Activated naive CD8-positive, alpha-beta T cell (primary cell): ENCODE measurements at regions not wholly inside any gene's neighbourhood (a gene's known extent, or its start where the extent isn't known, plus 50 kb on each side); places are given as distances from the start of the nearest gene placed in this dataset.

Experiments used
- H3K27ac Mint-ChIP-seq: one replicate; pipeline ENCODE4 v1.8.0; 2021; ENCODE audit warnings: mixed read lengths
- H3K27me3 Mint-ChIP-seq: one replicate; pipeline ENCODE4 v1.8.0; 2021; ENCODE audit warnings: mixed read lengths
- H3K36me3 Mint-ChIP-seq: one replicate; pipeline ENCODE4 v1.8.0; 2021; ENCODE audit warnings: mixed read lengths
- H3K4me1 Mint-ChIP-seq: one replicate; pipeline ENCODE4 v1.8.0; 2021; ENCODE audit warnings: low read depth, mixed read lengths
- H3K4me3 Mint-ChIP-seq: one replicate; pipeline ENCODE4 v1.8.0; 2021; ENCODE audit warnings: mild to moderate bottlenecking, mixed read lengths
- H3K9me3 Mint-ChIP-seq: one replicate; pipeline ENCODE4 v1.8.0; 2021; ENCODE audit warnings: low read depth, mixed read lengths

DNA sequence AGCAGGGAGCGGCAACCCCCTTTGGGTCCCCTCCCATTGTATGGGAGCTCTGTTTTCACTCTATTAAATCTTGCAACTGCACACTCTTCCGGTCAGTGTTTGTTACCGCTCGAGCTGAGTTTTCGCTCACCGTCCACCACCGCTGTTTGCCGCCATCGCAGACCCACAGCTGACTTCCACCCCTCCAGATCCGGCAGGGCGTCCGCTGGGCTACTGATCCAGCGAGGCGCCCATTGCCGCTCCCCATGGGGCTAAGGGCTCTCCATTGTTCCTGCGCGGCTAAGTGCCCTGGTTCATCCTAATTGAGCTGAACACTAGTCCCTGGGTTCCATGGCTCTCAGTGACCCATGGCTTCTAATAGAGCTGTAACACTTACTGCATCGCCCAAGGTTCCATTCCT, 115.6 kb upstream of the AUTS2 start:
- no peaks in the 10 kb centered on the region for H3K36me3 Mint-ChIP-seq
- no peaks in the 10 kb centered on the region for H3K4me1 Mint-ChIP-seq
- no peak overlapping the region for H3K27ac Mint-ChIP-seq
- no peaks in the 10 kb centered on the region for H3K9me3 Mint-ChIP-seq
- H3K27me3 Mint-ChIP-seq, result no peaks in the 10 kb centered on the region
- H3K4me3 Mint-ChIP-seq, result no peak overlapping the region

DNA sequence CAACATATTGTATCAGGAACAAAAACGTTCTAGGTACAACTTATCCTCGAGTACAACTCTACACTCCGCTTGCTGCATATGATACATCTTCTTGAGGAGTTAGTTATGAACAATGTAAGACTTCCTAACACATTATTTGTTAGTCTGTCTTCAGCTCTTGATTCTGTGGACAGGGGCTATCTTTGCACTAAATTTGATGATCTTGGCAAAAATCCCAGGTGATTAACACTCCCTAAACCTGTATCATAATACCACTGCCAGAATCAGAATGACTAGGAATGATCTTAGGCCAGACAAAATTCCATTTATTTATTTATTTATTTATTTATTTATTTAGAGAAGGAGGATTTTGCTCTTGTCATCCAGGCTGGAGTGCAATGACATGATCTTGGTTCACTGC, 108.7 kb upstream of the AUTS2 start:
- Mint-ChIP-seq H3K9me3 (no peaks in the 10 kb centered on the region), H3K27me3 (no peaks in the 10 kb centered on the region), H3K4me3 (no peak overlapping the region), H3K4me1 (peaks cover 2% of the 10 kb centered on the region), H3K27ac (no peak overlapping the region), H3K36me3 (no peaks in the 10 kb centered on the region)

DNA sequence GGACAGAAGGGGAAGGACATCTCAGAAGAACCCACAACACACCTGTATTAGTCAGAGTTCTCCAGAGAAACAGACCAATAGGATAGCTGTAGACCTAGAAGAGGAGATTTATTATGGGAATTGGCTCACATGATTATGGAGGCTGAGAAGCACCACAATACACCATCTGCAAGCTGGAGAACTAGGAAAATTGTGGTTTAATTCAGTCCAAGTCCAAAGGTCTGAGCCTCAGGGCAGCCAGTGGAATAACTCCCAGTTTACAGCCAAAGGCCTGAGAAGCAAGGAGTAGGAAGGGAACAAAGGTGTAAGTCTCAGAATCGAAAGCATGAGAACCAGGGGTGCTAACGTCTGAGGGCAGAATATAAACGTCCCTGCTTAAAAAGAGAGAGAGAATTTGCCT, 99.6 kb upstream of the AUTS2 start:
- no peak overlapping the region for H3K27ac Mint-ChIP-seq
- no peaks in the 10 kb centered on the region for H3K9me3 Mint-ChIP-seq
- no peaks in the 10 kb centered on the region for H3K27me3 Mint-ChIP-seq
- no peak overlapping the region for H3K4me3 Mint-ChIP-seq
- peaks cover 2% of the 10 kb centered on the region for H3K4me1 Mint-ChIP-seq
- H3K36me3 Mint-ChIP-seq, result no peaks in the 10 kb centered on the region

DNA sequence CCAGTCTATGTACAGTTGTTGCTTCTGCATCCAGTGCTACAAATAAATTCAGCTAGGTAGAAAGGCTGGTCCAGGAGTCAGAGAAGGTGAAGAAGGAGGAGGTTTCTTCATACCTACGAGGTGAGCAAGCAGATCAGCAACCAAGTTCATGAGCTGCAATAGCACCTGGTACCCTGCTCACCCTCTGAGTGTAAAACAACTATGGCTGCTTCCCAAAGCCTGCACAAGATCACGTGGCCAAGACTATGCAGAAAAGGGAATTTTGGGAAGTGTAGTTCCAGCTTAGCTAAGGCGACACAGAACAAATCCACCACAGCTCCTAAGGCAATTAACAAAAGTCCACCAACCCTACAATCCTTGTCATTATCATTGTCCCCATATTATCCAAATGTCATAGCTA, 95.9 kb upstream of the AUTS2 start:
- Mint-ChIP-seq H3K27me3 (no peaks in the 10 kb centered on the region), H3K4me3 (no peak overlapping the region), H3K9me3 (no peaks in the 10 kb centered on the region), H3K4me1 (no peaks in the 10 kb centered on the region), H3K36me3 (no peaks in the 10 kb centered on the region), H3K27ac (no peak overlapping the region)

DNA sequence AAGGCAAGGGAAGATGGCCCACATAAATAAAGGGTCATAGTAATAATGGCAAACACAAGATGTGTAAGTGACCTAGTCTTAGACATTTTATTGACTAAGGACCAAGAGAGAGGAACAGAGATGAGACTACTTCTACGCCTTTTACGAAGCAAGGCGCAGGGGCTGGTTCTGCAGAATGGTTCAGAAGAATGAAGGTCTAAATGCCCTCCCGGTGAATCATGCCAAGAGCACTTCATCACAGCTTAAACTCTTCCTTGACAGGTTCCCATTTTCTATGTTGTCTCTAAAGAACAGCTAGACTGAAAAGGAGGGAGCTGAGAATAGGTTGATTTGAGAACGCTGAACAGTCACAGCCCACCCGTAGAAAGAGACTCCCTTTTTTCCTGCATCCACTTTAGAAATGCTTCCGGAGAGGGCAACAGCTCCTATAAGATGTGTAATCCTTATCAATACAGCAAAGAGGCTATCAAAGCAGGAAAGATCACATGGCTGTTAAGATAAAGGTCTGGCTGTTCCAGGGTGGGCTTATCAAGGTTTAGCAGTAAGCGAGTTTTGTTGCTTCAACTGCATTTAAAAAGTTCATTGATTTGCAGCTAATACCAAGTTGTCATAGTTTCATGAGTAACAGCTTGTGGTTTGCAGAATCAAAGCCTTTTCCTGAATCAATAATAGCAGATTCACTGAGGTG, 93.4 kb upstream of the AUTS2 start:
- H3K36me3 Mint-ChIP-seq, result no peaks in the 10 kb centered on the region
- H3K27ac Mint-ChIP-seq, result no peak overlapping the region
- H3K9me3 Mint-ChIP-seq, result no peaks in the 10 kb centered on the region
- peaks cover 1% of the 10 kb centered on the region for H3K27me3 Mint-ChIP-seq
- no peak overlapping the region for H3K4me3 Mint-ChIP-seq
- H3K4me1 Mint-ChIP-seq, result no peaks in the 10 kb centered on the region

DNA sequence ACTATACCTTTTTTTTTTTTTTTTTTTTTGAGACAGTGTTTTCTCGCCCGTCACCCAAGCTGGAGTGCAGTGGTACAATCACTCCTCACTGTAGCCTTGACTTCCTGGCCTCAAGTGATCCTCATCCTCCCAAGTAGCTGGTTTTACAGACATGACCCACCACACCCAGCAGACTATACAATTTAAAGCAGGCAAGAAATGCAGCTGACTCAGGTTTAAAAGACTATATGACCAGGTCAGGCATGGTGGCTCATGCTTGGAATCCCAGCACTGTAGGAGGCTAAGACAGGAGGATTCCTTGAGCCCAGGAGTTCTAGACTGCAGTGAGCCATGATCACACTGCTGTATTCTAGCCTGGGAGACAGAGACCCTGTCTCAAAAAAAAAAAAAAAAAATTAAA, 89.5 kb upstream of the AUTS2 start:
- Mint-ChIP-seq H3K4me1 (no peaks in the 10 kb centered on the region), H3K36me3 (no peaks in the 10 kb centered on the region), H3K9me3 (no peaks in the 10 kb centered on the region)

DNA sequence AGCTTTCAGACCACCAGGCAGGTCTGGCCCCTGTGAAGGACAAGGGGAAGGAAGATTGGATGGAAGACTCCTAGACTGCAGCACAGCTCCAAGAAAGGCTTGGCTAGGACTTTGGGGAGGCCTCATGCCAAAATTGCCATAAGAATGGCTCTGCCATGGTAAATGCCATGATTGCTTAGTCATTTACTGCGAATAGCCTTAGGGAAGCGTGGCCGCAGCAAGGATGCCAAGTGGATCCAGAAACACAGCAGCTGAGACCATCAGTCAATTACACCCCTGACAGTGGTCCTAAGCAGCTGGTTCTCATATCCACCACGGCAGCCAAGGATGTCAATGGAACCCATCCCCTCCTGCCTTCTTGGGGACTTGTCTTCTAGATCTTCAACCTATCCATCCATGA, 88.2 kb upstream of the AUTS2 start:
- H3K36me3 Mint-ChIP-seq, result no peaks in the 10 kb centered on the region
- no peak overlapping the region for H3K4me3 Mint-ChIP-seq
- H3K9me3 Mint-ChIP-seq, result no peaks in the 10 kb centered on the region
- peaks cover 1% of the 10 kb centered on the region for H3K27me3 Mint-ChIP-seq
- H3K27ac Mint-ChIP-seq, result no peak overlapping the region
- H3K4me1 Mint-ChIP-seq, result no peaks in the 10 kb centered on the region

More for the DNA sequence above, 89.5 kb upstream of the AUTS2 start:
- Mint-ChIP-seq H3K27ac (no peak overlapping the region), H3K4me3 (no peak overlapping the region), H3K27me3 (peaks cover 1% of the 10 kb centered on the region)

DNA sequence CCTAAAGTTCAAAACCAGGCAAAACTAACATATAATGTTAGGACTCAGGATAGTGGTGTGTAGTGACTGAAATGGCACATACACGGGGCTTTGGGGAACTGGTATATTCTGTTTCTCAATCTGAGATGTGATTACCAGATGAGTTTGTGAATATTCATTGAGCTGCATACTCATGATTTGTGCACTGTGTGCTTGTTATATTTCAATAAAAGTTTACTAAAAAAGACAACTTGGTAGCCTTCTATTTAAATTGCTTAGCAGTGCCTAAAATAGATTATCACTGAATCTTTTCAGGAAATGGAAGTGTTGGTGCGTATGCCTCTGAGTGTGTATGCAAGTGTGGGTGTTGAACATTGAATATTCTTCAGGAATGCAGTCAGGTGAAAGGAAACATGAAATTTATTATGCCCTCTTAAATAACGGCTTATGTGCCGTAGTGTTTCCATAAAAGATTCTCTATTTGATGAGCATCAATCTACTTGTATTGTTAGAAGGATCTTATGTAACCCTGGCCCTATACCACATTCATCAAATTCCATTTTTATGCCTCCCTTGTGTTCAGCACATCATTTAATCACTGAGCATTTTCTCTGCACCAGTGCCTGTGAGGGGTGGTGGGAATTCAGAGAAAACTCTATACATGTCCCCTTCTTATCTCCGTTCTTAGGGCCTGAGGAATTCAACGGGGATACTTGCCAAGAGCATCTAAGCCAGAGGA, 82.6 kb upstream of the AUTS2 start:
- no peak overlapping the region for H3K4me3 Mint-ChIP-seq
- no peaks in the 10 kb centered on the region for H3K36me3 Mint-ChIP-seq
- no peaks in the 10 kb centered on the region for H3K27me3 Mint-ChIP-seq
- H3K27ac Mint-ChIP-seq, result no peak overlapping the region
- H3K4me1 Mint-ChIP-seq, result no peaks in the 10 kb centered on the region
- no peaks in the 10 kb centered on the region for H3K9me3 Mint-ChIP-seq

DNA sequence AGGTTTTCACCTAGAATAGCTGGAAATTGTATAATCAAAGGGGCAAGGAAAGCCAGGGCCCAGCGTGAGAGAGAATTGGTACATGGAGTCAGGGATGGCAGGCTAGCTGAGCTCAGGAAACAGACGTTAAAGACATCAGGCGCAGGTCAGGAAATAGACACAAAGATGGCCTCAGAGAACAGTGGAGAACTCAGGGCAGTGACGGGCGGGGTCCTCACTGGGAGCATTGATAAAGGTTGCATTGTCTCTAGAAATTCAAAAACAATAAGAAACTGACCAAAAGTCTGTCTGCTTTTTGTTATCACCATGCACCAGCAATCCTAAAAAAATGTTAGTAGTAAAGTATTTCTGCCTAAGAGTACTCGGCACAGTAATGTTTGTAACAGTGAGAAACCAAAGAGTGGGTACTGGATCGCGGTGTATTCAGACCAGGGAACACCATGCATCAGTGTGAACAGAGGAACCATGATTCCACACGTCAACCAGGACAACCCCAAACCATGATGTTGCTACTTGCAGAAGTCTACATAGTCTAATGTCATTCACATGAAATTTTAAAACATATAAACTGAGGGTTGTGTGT, 81.9 kb upstream of the AUTS2 start:
- Mint-ChIP-seq H3K9me3 (no peaks in the 10 kb centered on the region), H3K4me1 (no peaks in the 10 kb centered on the region)

DNA sequence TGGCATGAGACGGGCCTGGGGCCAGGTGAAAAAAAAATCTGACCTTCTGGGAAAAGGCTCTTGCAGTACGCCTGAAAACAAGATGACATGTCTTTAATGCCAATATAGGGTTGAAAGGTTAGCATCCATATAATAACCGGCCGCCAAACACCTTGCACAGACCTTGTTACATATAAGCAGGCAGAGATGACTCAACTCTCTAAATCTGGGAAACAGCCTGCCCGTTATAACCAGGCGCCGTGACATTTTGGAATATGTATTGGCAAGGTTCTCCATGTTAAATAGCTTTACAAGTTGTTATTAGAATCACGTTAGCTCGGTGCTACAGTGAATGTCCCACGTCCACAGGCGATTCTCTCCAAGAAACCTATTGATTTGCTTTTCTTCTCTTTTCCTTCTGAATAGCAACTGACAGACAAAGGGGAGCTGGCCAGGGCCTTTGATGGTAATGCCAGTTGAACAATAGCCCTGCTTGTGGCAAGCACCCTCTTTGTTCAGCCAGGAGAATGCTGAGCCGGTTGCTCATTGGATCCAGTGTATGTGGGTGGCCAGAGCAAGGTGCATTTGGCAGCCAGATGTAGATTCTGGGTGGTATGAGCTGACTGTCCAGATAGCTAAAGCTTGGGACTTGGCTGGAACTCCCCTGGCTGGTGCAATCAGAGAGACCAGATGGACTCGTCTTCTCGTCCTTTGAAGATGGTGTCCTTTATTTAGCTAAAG, 80.1 kb upstream of the AUTS2 start:
- Mint-ChIP-seq H3K27me3 (no peaks in the 10 kb centered on the region), H3K36me3 (no peaks in the 10 kb centered on the region)

More for the DNA sequence above, 81.9 kb upstream of the AUTS2 start:
- no peak overlapping the region for H3K27ac Mint-ChIP-seq
- no peaks in the 10 kb centered on the region for H3K27me3 Mint-ChIP-seq
- H3K36me3 Mint-ChIP-seq, result no peaks in the 10 kb centered on the region
- no peak overlapping the region for H3K4me3 Mint-ChIP-seq

DNA sequence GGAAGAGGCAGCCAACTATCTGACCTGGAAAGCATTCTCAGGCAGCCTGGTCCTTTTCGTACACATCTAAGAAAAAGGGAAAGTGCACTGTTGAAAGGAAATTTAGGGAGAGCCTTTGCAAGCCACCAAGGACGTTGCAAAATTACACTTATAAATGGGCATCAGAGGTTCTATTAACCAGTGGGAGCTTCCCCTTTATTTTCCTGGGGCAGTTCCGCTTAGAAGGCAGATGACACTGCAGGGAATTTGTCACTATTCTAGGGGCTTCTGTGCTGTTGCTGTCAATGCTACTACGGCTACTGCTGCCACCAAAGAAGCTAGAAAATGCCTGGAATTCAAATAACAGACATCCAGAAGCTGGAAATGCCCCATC, 79.6 kb upstream of the AUTS2 start:
- no peak overlapping the region for H3K27ac Mint-ChIP-seq
- no peaks in the 10 kb centered on the region for H3K36me3 Mint-ChIP-seq

More for the DNA sequence above, 80.1 kb upstream of the AUTS2 start:
- no peak overlapping the region for H3K27ac Mint-ChIP-seq
- no peak overlapping the region for H3K4me3 Mint-ChIP-seq
- no peaks in the 10 kb centered on the region for H3K9me3 Mint-ChIP-seq
- no peaks in the 10 kb centered on the region for H3K4me1 Mint-ChIP-seq

DNA sequence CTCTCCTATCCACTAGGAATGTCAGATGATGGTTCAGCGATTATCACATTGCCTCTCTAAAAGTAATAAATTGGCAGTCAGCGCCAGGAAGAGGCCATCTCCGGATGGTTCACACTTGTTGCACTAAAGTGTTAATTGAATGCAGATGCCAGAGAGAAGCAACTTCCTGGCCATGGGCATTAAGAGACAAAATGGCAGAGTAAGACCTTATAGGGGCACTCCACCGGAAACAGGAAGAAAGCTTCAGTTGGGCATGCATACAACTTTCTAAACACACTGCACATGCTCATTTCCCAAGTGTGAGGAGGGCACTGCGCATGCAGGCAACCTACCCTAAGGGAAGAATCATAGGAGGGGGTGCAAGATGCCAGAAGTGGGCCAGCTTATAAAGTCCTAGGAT, 71.7 kb upstream of the AUTS2 start:
- Mint-ChIP-seq H3K27me3 (no peaks in the 10 kb centered on the region), H3K27ac (no peak overlapping the region), H3K4me1 (no peaks in the 10 kb centered on the region), H3K4me3 (no peak overlapping the region), H3K9me3 (no peaks in the 10 kb centered on the region), H3K36me3 (no peaks in the 10 kb centered on the region)

More for the DNA sequence above, 79.6 kb upstream of the AUTS2 start:
- no peaks in the 10 kb centered on the region for H3K4me1 Mint-ChIP-seq
- H3K27me3 Mint-ChIP-seq, result no peaks in the 10 kb centered on the region
- H3K9me3 Mint-ChIP-seq, result no peaks in the 10 kb centered on the region
- no peak overlapping the region for H3K4me3 Mint-ChIP-seq

DNA sequence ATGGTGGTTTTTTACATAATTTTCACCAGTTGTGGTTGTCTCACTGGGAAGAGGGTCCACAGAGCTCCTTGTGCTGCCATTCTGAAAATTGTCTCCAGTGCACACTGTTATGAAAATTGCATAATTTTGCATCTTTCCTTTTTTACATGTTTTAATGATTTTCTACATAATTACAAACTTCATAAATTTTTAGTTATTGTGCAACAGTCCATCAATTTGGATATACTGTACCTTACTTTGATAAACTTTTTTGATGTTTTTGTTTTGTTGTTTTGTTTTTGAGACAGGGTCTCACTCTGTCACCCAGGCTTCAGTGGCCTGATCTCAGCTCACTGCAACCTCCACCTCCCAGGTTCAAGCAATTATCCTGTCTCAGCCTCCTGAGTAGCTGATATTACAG, 70.6 kb upstream of the AUTS2 start:
- no peaks in the 10 kb centered on the region for H3K9me3 Mint-ChIP-seq
- no peaks in the 10 kb centered on the region for H3K36me3 Mint-ChIP-seq
- no peak overlapping the region for H3K4me3 Mint-ChIP-seq
- no peaks in the 10 kb centered on the region for H3K4me1 Mint-ChIP-seq
- no peak overlapping the region for H3K27ac Mint-ChIP-seq
- H3K27me3 Mint-ChIP-seq, result no peaks in the 10 kb centered on the region

DNA sequence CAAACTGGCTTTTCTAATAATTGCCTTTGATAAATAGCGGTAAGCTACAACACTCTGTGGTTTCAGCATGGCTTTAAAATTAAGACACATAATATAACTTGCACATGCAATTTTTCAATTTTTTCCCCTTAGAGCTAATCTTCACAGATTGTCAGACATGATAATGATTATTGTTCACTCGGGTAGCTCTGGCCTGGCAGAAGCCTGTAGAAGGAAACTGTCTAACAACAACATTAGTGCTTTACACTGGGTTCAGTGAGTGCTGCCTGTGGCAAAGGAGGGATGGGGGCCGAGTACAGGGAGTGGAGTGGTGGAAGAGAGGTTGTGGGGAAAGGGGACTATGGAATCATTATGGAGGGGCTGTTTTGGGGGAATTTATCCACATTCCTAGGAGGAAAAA, 67.2 kb upstream of the AUTS2 start:
- Mint-ChIP-seq H3K9me3 (no peaks in the 10 kb centered on the region), H3K36me3 (no peaks in the 10 kb centered on the region), H3K4me1 (no peaks in the 10 kb centered on the region), H3K4me3 (no peak overlapping the region), H3K27me3 (peaks cover 2% of the 10 kb centered on the region), H3K27ac (no peak overlapping the region)

DNA sequence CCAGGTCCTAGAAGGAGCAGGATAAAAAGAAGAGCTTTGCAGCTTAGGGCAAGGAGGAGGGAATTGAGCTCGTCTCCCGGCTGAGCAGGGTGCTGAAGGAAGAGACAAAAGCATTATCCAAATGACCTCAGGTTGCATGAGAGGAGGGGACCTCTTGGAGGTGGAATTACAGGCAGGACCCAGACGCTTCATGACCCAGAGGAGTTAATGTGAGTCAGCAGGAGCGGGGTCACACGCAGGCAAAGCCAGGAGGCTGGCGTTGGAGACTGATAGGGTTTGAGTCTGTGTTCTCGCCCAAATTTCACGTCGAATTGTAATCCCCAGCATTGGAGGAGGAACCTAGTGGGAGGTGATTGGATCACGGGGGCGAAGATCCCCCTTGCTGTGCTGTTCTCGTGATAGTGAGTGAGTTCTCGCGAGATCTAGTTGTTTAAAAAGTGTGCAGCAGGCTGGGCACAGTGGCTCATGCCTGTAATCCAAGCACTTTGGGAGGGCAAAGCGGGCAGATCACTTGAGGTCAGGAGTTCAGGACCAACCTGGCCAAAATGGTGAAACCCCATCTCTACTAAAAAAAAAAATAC, 63.7 kb upstream of the AUTS2 start:
- peaks cover 2% of the 10 kb centered on the region for H3K27me3 Mint-ChIP-seq
- no peak overlapping the region for H3K27ac Mint-ChIP-seq
- H3K36me3 Mint-ChIP-seq, result no peaks in the 10 kb centered on the region
- H3K4me3 Mint-ChIP-seq, result no peak overlapping the region
- no peaks in the 10 kb centered on the region for H3K9me3 Mint-ChIP-seq
- H3K4me1 Mint-ChIP-seq, result no peaks in the 10 kb centered on the region
